ENCODE measurements at regions not wholly inside any gene's neighbourhood (a gene's known extent, or its start where the extent isn't known, plus 50 kb on each side); places are given as distances from the start of the nearest gene placed in this dataset.

DNA sequence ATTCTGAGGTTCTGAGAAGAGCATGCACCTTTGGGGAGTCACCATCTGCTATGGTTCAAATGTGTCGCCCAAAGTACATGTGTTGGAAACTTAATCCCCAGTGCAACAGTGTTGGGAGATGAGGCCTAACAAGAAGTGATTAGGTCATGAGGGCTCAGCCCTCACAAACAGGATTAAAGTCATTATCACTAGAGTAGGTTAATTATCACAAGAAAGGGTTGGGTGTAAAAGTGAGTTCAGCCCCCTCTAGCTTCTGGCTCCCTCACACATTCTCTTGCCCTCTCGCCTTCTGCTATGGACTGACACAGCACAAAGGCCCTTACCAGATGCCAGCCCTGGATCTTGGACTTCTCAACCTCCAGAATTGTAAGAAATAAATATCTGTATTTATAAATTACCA lies 100.3 kb upstream of the C10orf90 start:
- TF ChIP-seq, protein P1, sequence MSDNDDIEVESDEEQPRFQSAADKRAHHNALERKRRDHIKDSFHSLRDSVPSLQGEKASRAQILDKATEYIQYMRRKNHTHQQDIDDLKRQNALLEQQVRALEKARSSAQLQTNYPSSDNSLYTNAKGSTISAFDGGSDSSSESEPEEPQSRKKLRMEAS (IDR thresholded peaks at IDR 0.05; ENCODE audit: low read depth, low read length), result no peak
- TF ChIP-seq, protein P2, sequence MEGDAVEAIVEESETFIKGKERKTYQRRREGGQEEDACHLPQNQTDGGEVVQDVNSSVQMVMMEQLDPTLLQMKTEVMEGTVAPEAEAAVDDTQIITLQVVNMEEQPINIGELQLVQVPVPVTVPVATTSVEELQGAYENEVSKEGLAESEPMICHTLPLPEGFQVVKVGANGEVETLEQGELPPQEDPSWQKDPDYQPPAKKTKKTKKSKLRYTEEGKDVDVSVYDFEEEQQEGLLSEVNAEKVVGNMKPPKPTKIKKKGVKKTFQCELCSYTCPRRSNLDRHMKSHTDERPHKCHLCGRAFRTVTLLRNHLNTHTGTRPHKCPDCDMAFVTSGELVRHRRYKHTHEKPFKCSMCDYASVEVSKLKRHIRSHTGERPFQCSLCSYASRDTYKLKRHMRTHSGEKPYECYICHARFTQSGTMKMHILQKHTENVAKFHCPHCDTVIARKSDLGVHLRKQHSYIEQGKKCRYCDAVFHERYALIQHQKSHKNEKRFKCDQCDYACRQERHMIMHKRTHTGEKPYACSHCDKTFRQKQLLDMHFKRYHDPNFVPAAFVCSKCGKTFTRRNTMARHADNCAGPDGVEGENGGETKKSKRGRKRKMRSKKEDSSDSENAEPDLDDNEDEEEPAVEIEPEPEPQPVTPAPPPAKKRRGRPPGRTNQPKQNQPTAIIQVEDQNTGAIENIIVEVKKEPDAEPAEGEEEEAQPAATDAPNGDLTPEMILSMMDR (IDR thresholded peaks at IDR 0.05; ENCODE audit: low read depth, low read length), result no peak
- TF ChIP-seq POLR2A (IDR thresholded peaks at IDR 0.05; ENCODE audit: extremely low read depth, insufficient read length) (no peak), MYC (IDR thresholded peaks at IDR 0.05; ENCODE audit: low read depth, low read length) (no peak)

Measured in NB4 (cell line).